ENCODE measurements at regions not wholly inside any gene's neighbourhood (a gene's known extent, or its start where the extent isn't known, plus 50 kb on each side); places are given as distances from the start of the nearest gene placed in this dataset.

- DNase-seq (ENCODE audit: extremely low spot score in 2 of 2), result no peak
- Histone ChIP-seq H3K4me1 (no peaks in the 10 kb centered on the region), H3K27ac (no peak overlapping the region), H3K9me3 (no peaks in the 10 kb centered on the region), H3K4me3 (no peak overlapping the region), H3K27me3 (no peaks in the 10 kb centered on the region), H3K36me3 (no peaks in the 10 kb centered on the region)
- intact Hi-C loops (cut with DNase I), result no loop called here
- TF ChIP-seq POLR2A (IDR thresholded peaks at IDR 0.05) (no peak), POLR2AphosphoS5 (IDR thresholded peaks at IDR 0.05; ENCODE audit: insufficient read depth in 1 of 2, low read depth in 1 of 2) (no peak), CTCF (IDR thresholded peaks at IDR 0.05) (no peak)
Measured at GRCh38 chr10:128915630-128916029, 551.4 kb upstream of the MGMT start.

GRCh38 chr10:128916383-128916782 lies 550.7 kb upstream of the MGMT start:
- H3K4me1 ChIP-seq, result peaks cover under 1% of the 10 kb centered on the region
- intact Hi-C loops (cut with DNase I), result no loop called here
- TF ChIP-seq POLR2AphosphoS5 (IDR thresholded peaks at IDR 0.05; ENCODE audit: insufficient read depth in 1 of 2, low read depth in 1 of 2), result no peak
- TF ChIP-seq CTCF (IDR thresholded peaks at IDR 0.05), result no peak
- TF ChIP-seq POLR2A (IDR thresholded peaks at IDR 0.05), result no peak
- no peaks in the 10 kb centered on the region for H3K9me3 ChIP-seq
- H3K27me3 ChIP-seq, result no peaks in the 10 kb centered on the region
- no peak overlapping the region for H3K27ac ChIP-seq
- H3K4me3 ChIP-seq, result no peak overlapping the region
- H3K36me3 ChIP-seq, result no peaks in the 10 kb centered on the region
- no peak for DNase-seq (ENCODE audit: extremely low spot score in 2 of 2)

- Histone ChIP-seq H3K36me3 (no peaks in the 10 kb centered on the region), H3K4me1 (peaks cover 5% of the 10 kb centered on the region), H3K27ac (no peak overlapping the region), H3K9me3 (no peaks in the 10 kb centered on the region), H3K4me3 (no peak overlapping the region), H3K27me3 (no peaks in the 10 kb centered on the region)
- peak in 1 of 2 donors; percentile 61 for DNase-seq (ENCODE audit: extremely low spot score in 2 of 2)
- intact Hi-C loops (cut with DNase I), result no loop called here
- TF ChIP-seq POLR2A (IDR thresholded peaks at IDR 0.05) (no peak), CTCF (IDR thresholded peaks at IDR 0.05) (no peak), POLR2AphosphoS5 (IDR thresholded peaks at IDR 0.05; ENCODE audit: insufficient read depth in 1 of 2, low read depth in 1 of 2) (no peak)
Measured at GRCh38 chr10:128921389-128922022, 545.5 kb upstream of the MGMT start.

GRCh38 chr10:128922172-128922571 lies 544.9 kb upstream of the MGMT start:
- Histone ChIP-seq H3K27ac (no peak overlapping the region), H3K4me1 (peaks cover 7% of the 10 kb centered on the region), H3K27me3 (no peaks in the 10 kb centered on the region), H3K9me3 (no peaks in the 10 kb centered on the region), H3K4me3 (no peak overlapping the region), H3K36me3 (no peaks in the 10 kb centered on the region)
- no peak for TF ChIP-seq POLR2A (IDR thresholded peaks at IDR 0.05)
- peak in 1 of 2 donors; percentile 38 for TF ChIP-seq POLR2AphosphoS5 (IDR thresholded peaks at IDR 0.05; ENCODE audit: insufficient read depth in 1 of 2, low read depth in 1 of 2)
- peak in 1 of 3 experiments; percentile 11 for TF ChIP-seq CTCF (IDR thresholded peaks at IDR 0.05)
- DNase-seq (ENCODE audit: extremely low spot score in 2 of 2), result peak in 1 of 2 donors; percentile 81
- intact Hi-C loops (cut with DNase I), result no loop called here

- H3K9me3 ChIP-seq, result no peaks in the 10 kb centered on the region
- H3K4me1 ChIP-seq, result peaks cover 13% of the 10 kb centered on the region
- no peak overlapping the region for H3K27ac ChIP-seq
- H3K36me3 ChIP-seq, result no peaks in the 10 kb centered on the region
- H3K27me3 ChIP-seq, result no peaks in the 10 kb centered on the region
- intact Hi-C loops (cut with DNase I), result no loop called here
- H3K4me3 ChIP-seq, result no peak overlapping the region
- TF ChIP-seq POLR2AphosphoS5 (IDR thresholded peaks at IDR 0.05; ENCODE audit: insufficient read depth in 1 of 2, low read depth in 1 of 2) (peak in 1 of 2 donors; percentile 35), CTCF (IDR thresholded peaks at IDR 0.05) (no peak)
- no peak for DNase-seq (ENCODE audit: extremely low spot score in 2 of 2)
Measured at GRCh38 chr10:128922619-128923196, 544.3 kb upstream of the MGMT start.
